ENCODE measurements at regions not wholly inside any gene's neighbourhood (a gene's known extent, or its start where the extent isn't known, plus 50 kb on each side); places are given as distances from the start of the nearest gene placed in this dataset.
"Not testable (repeated sequence)": the region's sequence is repeated elsewhere in the genome, so short reads cannot be mapped to it uniquely, and the experiment has no call there.

DNA sequence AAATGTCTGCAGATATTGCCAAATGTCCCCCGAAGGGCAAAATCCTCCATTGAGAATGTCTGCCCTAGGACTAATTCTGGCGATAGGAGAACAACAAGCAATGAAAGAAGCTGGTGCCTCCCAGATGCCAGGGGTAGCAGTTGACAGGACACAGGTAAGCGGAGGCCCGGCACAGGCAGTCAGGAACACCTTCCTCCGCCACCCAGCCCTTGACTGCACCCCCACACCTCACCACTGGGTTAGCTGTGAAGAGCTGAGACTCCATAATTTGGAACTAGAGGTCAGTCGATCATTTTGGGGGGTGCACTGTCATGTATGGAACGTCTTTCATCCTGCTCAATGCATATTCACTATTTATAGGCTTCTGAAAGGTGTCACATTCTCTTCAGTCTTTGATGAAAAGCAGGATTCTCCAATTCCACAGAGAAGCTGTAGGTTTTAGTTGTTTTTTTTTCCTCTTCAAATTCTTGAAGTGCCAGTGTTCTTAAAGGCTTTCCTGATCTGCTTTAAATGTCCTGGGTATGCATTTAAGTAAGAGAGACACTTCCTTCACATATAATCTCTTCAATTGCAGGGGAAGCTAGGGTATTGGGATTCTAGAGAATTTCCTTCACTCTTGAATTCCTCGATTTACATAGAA lies 111.6 kb upstream of the ZFP42 start:
- FAIRE-seq: no peak

DNA sequence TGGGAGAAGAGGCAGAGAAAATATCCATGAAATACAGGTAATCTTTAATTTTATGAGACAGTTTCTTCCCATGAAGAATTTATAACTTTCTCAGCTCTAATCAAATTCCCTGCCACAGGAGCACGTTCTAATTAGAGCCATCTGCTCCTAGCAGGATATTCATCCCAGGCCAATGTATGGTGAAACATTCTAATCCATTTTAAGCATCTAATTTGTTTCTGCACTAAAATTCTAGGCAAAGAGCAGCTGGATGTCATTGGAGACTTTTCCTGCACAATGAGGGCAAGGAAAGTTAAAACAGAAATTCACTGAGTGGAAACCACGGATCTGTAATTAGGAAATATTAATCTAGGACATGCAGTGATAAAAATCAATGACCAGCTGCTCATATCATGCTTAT lies 107.7 kb upstream of the ZFP42 start:
- FAIRE-seq: no peak

DNA sequence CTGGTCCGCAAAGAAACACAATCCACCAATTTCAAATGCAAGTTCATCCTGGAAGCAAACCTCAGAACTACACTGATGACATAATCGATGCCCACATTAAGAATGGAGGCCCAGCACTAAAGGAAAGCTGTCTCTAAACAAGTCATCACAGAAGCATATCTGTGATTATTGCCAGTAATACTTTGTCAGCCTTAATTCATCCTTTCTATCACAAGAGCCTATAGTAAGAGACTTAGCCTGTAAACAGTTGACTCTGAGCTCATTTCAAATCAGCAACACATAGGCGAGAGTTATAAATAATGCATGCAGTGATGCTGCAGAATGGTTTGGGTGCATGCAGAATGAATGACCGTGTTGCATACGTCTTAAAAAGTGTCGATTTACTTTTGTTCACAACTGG lies 105.9 kb upstream of the ZFP42 start:
- no peak for FAIRE-seq

DNA sequence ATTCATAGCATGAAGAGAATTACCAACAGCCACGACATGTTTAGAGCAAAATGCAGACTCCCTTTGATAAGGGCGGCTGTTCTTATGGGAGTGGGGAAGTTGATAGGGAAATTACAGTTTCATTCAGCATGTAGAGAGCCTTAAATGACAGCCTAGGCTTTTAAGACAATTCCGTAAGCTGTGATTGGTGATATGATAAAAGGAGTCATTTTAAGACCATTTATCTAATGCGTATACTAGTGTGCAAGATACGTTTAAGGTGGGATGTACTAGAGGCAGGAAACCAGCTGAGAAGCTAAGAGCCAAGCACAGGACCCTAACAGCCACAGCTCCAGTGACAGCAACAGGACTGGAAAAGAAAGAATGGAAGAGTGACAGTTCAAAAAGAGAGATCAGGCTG lies 102.2 kb upstream of the ZFP42 start:
- no peak for FAIRE-seq

DNA sequence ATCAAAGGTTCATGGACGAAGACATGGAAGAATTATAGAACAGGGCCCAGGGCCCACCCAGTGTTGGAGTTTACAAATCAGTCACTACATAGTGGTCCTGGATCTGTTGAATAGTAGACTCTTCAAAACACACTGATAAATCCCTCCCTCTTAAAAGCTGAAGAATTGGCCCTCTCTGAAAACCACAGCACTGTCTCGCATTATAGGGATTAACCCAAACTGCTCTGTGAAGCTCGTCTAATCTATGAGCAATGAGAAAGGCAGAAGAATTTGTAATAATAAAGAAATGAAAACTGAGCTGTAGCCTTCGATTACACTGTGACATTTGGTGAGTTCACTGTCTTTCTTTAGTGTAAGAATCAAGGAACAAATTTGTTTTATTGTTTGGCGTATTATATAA lies 92.5 kb upstream of the ZFP42 start:
- FAIRE-seq: no peak

DNA sequence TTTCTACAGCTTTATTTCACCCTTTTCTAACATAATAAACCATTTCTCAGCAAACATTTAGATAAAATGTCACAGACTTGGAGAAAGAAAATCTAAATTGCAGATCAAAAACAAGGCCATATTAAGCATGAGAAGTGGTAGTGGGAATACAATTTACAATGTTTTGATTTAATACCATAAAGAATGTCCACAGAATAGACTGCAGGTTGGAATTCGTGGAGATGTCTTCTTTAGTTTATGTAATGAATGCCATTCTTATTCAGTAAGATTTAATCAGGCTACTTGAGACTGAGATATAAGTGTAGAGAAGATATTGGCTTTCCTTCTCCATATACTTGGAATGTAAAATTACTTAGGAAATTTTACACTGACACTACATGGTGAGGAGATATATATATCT lies 91.9 kb upstream of the ZFP42 start:
- FAIRE-seq: no peak

DNA sequence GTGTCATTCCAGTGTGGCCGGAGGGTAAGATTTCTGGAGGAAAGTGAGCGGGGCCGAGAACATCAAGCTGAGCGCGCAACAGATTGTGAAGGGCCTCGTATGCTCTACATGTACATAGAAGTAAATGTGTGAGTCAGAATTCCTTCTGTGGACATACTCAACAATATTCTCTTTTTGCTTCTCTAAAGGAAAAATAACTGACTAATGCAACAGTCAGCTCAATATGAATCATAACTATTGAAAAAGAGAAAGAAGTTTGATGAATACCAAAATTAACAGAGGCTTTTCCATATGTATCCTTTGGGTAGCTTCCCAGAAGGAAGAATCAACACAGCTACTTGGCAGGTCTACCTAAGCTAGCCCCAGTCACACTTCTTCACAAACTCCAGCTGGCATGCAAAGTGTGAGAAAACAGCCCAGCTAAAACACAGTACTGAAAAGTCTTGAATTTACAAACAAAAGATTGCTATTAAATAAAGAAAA lies 87.5 kb upstream of the ZFP42 start:
- no peak for FAIRE-seq

DNA sequence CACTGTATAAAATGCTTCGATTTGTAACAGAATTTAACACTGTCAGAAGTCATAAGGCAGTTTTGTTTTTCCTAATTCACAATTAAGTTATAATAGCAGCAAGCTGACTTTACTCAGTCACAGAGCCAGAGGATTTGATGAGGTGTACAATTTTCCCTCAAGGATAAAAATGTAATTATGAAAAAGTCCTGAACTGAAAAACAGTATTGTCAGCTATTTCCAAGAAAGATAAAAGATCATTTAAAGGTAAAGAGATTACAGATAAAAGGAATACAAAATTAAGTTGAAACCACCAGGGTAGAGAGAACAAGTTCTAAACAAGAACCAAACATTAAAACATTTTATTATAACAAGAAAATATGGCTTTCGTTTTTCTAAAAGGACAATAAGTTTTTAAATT lies 86.8 kb upstream of the ZFP42 start:
- no peak for FAIRE-seq

DNA sequence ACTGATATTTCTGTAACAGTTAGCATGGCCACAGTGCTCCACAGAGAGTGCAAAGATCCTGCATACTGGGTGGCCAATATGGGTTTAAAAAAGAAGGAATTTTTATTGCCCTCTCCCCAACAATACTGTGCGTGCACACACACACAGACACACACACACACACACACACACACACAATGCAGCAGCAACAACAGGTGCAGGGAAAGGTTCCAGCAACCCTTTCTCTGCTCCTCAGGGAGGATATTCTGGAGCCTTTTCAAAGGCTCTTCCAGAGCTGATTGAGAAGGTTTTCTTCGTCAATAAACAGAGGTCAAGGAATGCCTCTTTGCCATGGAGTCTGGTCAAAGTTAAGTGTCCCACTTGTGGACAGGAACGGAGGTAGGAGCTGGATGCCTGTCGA lies 84.8 kb upstream of the ZFP42 start:
- FAIRE-seq: no peak

DNA sequence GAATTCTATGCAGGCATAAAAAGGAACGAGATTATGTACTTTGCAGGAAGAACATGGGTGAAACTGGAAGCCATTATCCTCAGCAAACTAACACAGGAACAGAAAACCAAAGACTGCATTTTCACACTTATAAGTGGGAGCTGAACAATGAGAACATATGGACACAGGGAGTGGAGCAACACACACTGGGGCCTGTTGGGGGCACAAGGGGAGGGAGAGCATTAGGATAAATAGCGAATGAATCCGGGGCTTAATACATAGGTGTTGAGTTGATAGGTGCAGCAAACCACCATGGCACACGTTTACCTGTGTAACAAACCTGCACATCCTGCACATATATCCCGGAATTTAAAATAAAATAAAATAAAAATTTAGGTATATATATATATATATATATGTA lies 80.2 kb upstream of the ZFP42 start:
- FAIRE-seq: not testable (repeated sequence)

DNA sequence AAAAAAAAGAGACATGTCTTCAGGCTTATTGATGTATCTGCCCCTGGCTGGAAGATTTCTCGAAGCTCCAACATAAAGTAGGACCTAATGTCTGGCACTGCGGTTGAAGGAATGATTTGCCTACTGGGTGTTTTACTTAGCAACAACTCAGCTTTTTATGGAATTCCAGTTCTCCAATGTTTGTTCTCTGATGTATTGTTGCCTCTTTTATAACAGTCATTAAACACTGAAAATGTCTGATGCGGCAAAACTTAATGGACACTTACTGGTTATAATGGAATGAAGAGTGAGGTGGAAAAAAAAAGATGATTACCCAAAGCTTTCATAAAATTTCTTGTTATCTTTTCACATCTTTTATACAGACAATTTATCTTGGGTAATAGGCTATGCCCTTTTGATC lies 75.6 kb upstream of the ZFP42 start:
- no peak for FAIRE-seq

DNA sequence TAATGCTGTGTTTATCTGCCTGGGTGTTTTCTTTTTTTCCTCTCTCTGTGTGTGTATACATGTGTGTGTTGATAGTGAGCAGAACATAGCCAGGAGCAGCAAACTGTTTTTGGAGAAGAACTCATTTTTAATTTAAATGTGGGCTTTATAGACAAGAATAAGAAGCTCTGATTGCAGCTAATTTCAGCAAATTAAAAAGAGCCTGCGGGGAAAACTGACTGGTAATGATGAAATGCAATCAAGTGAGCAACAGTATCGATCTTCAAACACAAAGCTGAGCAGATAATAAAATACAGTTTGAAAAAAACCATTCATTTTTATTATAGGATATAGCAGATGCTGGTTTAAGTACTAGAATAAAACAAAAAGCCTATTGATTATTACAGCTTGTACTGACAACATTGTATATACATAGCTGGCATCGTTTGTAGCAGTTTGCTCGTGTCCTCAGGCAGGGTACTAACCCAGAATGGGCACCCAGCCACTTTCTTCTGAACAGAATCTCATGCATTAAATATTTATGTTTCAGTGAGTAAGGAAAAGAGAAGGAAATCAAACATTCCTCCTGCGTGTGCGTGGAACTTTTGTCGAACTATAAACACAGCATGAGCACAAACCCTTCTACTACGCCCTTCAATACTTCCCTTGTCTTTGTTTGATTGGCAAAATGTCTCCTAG lies 73.5 kb upstream of the ZFP42 start:
- FAIRE-seq: no peak

DNA sequence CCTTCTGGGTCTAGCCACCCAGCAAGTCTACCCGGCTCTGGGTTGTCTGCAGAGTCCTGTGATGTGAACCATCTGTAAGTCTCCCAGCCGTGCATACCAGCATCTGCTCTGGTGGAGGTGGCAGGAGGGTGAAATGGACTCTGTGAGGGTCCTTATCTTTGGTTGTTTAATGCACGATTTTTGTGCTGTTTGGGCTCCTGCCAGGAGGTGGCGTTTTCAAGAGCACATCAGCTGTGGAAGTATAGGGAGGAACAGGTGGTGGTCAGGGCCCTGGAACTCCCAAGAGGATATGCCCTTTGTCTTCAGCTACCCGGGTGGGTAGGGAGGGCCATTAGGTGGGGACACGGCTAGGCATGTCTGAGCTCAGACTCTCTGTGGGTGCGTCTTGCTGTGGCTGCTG lies 66.5 kb upstream of the ZFP42 start:
- no peak for FAIRE-seq

DNA sequence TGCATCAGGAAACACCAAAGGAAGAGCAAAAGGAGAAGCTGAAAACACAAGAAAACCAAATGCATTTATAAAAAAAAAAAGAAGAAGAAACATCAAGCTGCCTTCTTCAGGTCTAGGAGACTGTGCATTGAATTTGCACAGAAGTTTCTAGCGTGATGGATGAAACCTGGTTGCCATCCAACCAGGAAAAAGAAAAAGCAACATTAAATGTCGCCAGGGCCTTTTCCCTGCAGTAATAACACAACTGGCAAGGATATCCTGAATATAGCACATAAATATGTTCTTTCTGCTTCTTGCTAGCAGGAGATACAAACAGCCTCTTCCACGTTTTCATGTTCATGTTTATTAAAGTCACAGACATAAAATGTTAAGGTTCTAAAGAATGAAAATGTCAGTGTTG lies 60.8 kb upstream of the ZFP42 start:
- no peak for FAIRE-seq

DNA sequence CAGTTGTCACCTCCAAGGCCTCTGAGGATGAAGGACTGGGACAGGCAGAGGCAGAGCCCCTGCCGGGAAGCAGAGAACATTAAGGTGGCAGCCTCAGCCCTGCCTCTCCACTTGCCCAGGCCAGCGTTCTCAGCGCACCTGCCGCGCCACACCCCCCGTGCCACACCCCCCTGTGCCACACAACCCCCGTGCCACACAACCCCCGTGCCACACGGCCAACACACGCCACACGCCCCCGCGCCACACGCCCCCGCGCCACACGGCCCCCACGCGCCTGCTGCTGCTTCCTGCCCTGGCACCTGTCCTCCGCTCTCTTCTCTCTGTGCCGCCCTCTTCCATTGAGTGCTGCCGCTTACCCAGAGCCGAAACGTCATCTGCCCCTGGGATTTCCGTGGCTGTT lies 58.0 kb upstream of the ZFP42 start:
- FAIRE-seq: no peak

DNA sequence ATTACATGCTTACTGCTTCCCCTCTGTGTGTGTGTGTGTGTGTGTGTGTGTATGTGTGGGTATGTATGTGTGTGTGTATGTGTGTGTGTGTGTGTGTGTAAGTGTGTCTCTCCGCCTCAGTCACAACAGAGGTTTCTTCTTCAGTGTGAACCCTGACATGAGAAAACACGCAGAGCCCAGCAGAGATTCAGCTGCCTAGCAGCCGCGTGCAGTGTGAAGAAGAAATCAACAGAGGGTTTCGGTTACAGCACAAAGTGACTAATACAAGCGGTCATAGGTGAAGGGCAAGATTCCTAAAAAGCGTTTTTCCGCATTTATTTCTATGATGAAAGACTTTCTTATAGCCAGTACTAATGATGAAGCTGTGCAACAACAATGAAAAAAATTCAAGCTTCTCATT lies 55.3 kb upstream of the ZFP42 start:
- FAIRE-seq: no peak

DNA sequence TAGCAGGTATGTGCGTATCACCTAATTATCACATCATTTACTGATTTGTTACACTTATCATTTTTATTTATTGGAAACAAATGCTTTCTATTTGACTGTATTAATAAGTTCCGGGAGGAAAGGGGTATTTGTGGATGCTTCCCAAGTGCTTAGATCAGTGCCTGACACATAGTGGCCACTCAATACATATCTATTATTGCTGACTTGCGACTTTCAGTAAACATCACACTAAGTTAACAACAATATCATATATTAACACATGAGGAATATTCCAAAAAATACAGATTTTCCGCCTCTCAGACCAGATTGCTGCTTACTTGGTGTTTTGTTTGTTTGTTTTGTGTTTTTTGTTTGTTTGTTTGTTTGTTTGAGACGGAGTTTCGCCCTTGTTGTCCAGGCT lies 52.6 kb upstream of the ZFP42 start:
- no peak for FAIRE-seq

DNA sequence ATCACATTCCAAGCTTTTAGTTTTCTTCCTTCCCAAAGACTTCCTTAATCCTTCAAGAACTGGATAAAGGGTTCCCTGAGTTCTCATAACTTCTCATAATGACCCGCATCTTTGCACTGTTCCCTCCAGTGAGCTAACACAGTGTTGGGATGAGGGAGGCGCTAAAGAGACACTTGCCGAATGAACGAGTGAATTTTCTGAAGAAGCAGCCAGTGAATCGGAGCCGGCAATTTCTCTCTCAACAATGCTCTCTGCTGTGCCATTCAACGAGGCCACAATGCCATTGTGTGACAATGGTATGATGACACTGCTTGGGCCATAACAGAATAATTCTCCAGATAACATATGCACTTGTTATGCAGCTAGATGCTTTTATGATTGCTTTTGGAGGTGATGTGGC lies 51.4 kb upstream of the ZFP42 start:
- FAIRE-seq: no peak
